CD4-positive, alpha-beta T cell (primary cell): ENCODE measurements at regions not wholly inside any gene's neighbourhood (a gene's known extent, or its start where the extent isn't known, plus 50 kb on each side); places are given as distances from the start of the nearest gene placed in this dataset.

Source experiments
- ATAC-seq: fragments of 200-7000 bp; cut with Tn5 transposase; one replicate; pipeline ENCODE4 v1.10.0; 2022; ENCODE audit warnings: mild to moderate bottlenecking; ENCODE audit not compliant: poor library complexity
- CTCF ChIA-PET: fragments of 350-600 bp; sonication (Branson Sonifier 250); formaldehyde crosslinking; loops from one replicate; lab custom pipeline; 2021; ENCODE audit warnings: antibody characterized with exemption, inconsistent platforms; lab: Charles Lee
- POLR2A ChIA-PET: fragments of 350-600 bp; sonication (Branson Sonifier 250); formaldehyde crosslinking; loops from one replicate; lab custom pipeline; 2021; ENCODE audit warnings: antibody characterized with exemption, inconsistent platforms; lab: Charles Lee
- DNase-seq, 14 experiments: peaks; one replicate each; pipeline ENCODE4 v3.0.0-alpha.2; 2013 to 2020; ENCODE audit warnings: mixed read lengths in 2 of 14
- H3K27ac ChIP-seq, 2 donors: one replicate each; pipeline versions ENCODE4 v1.5.1 to v1.7.0; 2013; ENCODE audit warnings: low read length in 2 of 2, low read depth in 1 of 2, mild to moderate bottlenecking in 1 of 2
- H3K27me3 ChIP-seq, 2 experiments: 1 replicate in 1 of 2; 2 replicates in 1 of 2; pipeline versions ENCODE4 v1.6.1 to v1.7.0; 2013; ENCODE audit warnings: low read length in 2 of 2, control low read depth in 1 of 2, mild to moderate bottlenecking in 1 of 2, moderate library complexity in 1 of 2; ENCODE audit not compliant: insufficient read depth in 2 of 2, control insufficient read depth in 1 of 2
- H3K36me3 ChIP-seq: one replicate; pipeline ENCODE4 v1.6.1; 2013; ENCODE audit warnings: low read length, control low read depth; ENCODE audit not compliant: insufficient read depth
- H3K4me1 ChIP-seq: one replicate; pipeline ENCODE4 v1.6.1; 2013; ENCODE audit warnings: low read length, control low read depth; ENCODE audit not compliant: insufficient read depth
- H3K4me3 ChIP-seq: one replicate; pipeline ENCODE4 v1.5.1; 2013; ENCODE audit warnings: mild to moderate bottlenecking, low read length, moderate library complexity
- H3K9me3 ChIP-seq, 2 experiments: 1 replicate in 1 of 2; 2 replicates in 1 of 2; pipeline versions ENCODE4 v1.6.1 to v1.7.0; 2013; ENCODE audit warnings: low read length in 2 of 2, mild to moderate bottlenecking in 2 of 2, control low read depth in 1 of 2, moderate library complexity in 1 of 2; ENCODE audit not compliant: control insufficient read depth in 1 of 2, insufficient read depth in 1 of 2
- H3K27ac Mint-ChIP-seq: one replicate; pipeline ENCODE4 v1.8.0; 2020; ENCODE audit warnings: mixed read lengths
- H3K27me3 Mint-ChIP-seq: one replicate; pipeline ENCODE4 v1.8.0; 2021; ENCODE audit warnings: mixed read lengths
- H3K36me3 Mint-ChIP-seq: one replicate; pipeline ENCODE4 v1.8.0; 2021; ENCODE audit warnings: low read depth, mixed read lengths
- H3K4me1 Mint-ChIP-seq: one replicate; pipeline ENCODE4 v1.8.0; 2021; ENCODE audit warnings: low read depth, mixed read lengths
- H3K4me3 Mint-ChIP-seq: one replicate; pipeline ENCODE4 v1.8.0; 2020; ENCODE audit warnings: mild to moderate bottlenecking, mixed read lengths
- H3K9me3 Mint-ChIP-seq: one replicate; pipeline ENCODE4 v1.8.0; 2020; ENCODE audit warnings: mixed read lengths
- intact Hi-C, 2 experiments: fragments of 100-400 bp; cut with DNase I in 1 of 2; cut with micrococcal nuclease in 1 of 2; formaldehyde crosslinking; loops; one replicate each; pipeline versions ENCODE4 v1.15.1 to v1.9.0; 2023 to 2025; cut with DNase I, micrococcal nuclease
- TF ChIP-seq, protein P1 (sequence below): fragments of 200-600 bp; IDR thresholded peaks from one replicate; pipeline ENCODE4 v1.8.0; 2022; ENCODE audit warnings: antibody characterized with exemption, mild to moderate bottlenecking

DNA sequence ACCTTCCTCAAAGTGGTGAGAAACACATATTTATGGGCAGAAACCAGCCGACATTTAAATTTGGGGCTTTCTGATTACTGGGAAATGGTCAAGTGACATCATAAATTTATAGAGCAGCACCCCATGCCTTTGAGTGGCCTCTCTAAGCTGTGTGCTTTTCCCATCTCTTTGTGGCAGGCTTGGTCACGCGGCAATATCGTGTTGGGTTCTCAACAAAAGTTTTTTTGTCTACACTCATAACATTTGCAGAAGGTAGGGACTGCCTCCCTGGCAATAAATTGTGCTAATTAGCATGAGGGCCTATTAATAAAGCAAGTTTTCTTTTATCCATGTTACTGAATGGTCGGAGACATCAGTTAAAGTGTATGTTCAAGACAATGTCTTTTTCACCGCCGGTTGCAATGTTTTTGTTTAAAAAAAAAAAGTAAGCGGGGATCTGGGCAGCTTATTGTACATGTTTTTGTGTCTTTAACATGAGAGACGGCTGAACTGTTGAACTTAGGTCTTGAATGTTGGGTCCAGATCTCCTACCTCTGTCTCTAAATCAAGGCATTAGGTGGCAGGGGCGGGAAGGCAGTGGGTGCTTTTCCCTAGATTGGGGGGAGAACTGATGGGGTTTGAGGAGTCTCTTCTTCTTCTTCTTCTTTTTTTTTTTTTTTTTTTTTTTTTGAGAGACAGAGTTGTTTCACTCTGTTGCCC lies 193.3 kb downstream of the PHETA1 start:
- no peak overlapping the region for H3K4me3 ChIP-seq
- TF ChIP-seq, protein P1, sequence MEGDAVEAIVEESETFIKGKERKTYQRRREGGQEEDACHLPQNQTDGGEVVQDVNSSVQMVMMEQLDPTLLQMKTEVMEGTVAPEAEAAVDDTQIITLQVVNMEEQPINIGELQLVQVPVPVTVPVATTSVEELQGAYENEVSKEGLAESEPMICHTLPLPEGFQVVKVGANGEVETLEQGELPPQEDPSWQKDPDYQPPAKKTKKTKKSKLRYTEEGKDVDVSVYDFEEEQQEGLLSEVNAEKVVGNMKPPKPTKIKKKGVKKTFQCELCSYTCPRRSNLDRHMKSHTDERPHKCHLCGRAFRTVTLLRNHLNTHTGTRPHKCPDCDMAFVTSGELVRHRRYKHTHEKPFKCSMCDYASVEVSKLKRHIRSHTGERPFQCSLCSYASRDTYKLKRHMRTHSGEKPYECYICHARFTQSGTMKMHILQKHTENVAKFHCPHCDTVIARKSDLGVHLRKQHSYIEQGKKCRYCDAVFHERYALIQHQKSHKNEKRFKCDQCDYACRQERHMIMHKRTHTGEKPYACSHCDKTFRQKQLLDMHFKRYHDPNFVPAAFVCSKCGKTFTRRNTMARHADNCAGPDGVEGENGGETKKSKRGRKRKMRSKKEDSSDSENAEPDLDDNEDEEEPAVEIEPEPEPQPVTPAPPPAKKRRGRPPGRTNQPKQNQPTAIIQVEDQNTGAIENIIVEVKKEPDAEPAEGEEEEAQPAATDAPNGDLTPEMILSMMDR, result no peak
- H3K27me3 ChIP-seq, result peaks cover 4 to 11% of the 10 kb centered on the region in 2 experiments
- POLR2A ChIA-PET, result no interaction called here
- intact Hi-C loops, result loop anchor here in 1 of 2 experiments (10.0 kb wide), 1 partner anchor 241 kb away; no protein-coding TSS in a partner anchor
- no peaks in the 10 kb centered on the region for H3K36me3 ChIP-seq
- DNase-seq (peak in 1 of 14 experiments; percentile 38), ATAC-seq (no peak)
- Mint-ChIP-seq H3K9me3 (no peaks in the 10 kb centered on the region), H3K27me3 (peaks cover 38% of the 10 kb centered on the region), H3K4me1 (no peaks in the 10 kb centered on the region), H3K4me3 (no peak overlapping the region), H3K27ac (no peak overlapping the region), H3K36me3 (no peaks in the 10 kb centered on the region)
- H3K9me3 ChIP-seq, result no peaks in the 10 kb centered on the region
- no peak overlapping the region for H3K27ac ChIP-seq
- peaks cover 3% of the 10 kb centered on the region for H3K4me1 ChIP-seq
- CTCF ChIA-PET, result no interaction called here

DNA sequence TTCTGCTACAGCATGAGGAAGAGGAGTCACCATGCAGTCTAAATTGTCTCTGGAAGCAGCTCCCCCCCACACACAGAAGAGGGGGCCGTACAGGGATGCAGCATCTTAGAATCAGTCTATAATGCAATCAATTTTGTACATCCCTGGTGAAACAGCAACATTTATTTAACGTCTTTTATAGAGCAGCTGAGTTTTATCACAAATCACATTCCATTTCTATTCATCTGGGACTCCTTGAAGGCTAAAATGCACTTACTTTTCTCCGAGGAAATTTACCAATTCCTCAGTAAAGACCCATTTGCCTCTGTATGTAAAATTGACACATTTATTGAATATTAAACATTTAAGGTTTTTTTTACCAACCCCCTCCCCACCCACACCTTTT lies 193.9 kb downstream of the PHETA1 start:
- Histone ChIP-seq H3K36me3 (no peaks in the 10 kb centered on the region), H3K4me1 (peaks cover 3% of the 10 kb centered on the region), H3K4me3 (no peak overlapping the region), H3K9me3 (no peaks in the 10 kb centered on the region), H3K27me3 (peaks cover 0 to 11% of the 10 kb centered on the region in 2 experiments), H3K27ac (no peak overlapping the region)
- CTCF ChIA-PET, result no interaction called here
- TF ChIP-seq, protein P1, result no peak
- Mint-ChIP-seq H3K27me3 (peaks cover 35% of the 10 kb centered on the region), H3K27ac (no peak overlapping the region), H3K4me3 (no peak overlapping the region), H3K36me3 (no peaks in the 10 kb centered on the region), H3K4me1 (no peaks in the 10 kb centered on the region), H3K9me3 (no peaks in the 10 kb centered on the region)
- intact Hi-C loops, result loop anchor here (1.0 to 10.0 kb wide), 3 partner anchors 151 to 240 kb away; no protein-coding TSS in a partner anchor
- ATAC-seq (no peak), DNase-seq (no peak)
- POLR2A ChIA-PET, result no interaction called here

- ChIA-PET CTCF (no interaction called here), POLR2A (no interaction called here)
- DNase-seq (peak in 3 of 14 experiments; percentile 10 to 38 (median 31)), ATAC-seq (no peak)
- H3K4me3 ChIP-seq, result no peak overlapping the region
- peaks cover 0 to 11% of the 10 kb centered on the region in 2 experiments for H3K27me3 ChIP-seq
- Mint-ChIP-seq H3K36me3 (no peaks in the 10 kb centered on the region), H3K27me3 (peaks cover 39% of the 10 kb centered on the region), H3K27ac (no peak overlapping the region), H3K9me3 (no peaks in the 10 kb centered on the region), H3K4me1 (no peaks in the 10 kb centered on the region), H3K4me3 (no peak overlapping the region)
- TF ChIP-seq, protein P1, result peak; percentile 30
- no peaks in the 10 kb centered on the region for H3K9me3 ChIP-seq
- intact Hi-C loops, result loop anchor here (1.0 to 10.0 kb wide), 3 partner anchors 150 to 240 kb away; no protein-coding TSS in a partner anchor
- no peaks in the 10 kb centered on the region for H3K36me3 ChIP-seq
- H3K4me1 ChIP-seq, result peaks cover 3% of the 10 kb centered on the region
- no peak overlapping the region for H3K27ac ChIP-seq
Measured at GRCh38 chr12:111174251-111174960, 194.5 kb downstream of the PHETA1 start.
